GM21367 (cell line): ENCODE measurements at regions not wholly inside any gene's neighbourhood (a gene's known extent, or its start where the extent isn't known, plus 50 kb on each side); places are given as distances from the start of the nearest gene placed in this dataset.

Experiments used
- ATAC-seq: cut with Tn5 transposase; IDR thresholded peaks from one replicate; pipeline ENCODE4 v1.9.1; 2021; ENCODE audit not compliant: unreplicated experiment

DNA sequence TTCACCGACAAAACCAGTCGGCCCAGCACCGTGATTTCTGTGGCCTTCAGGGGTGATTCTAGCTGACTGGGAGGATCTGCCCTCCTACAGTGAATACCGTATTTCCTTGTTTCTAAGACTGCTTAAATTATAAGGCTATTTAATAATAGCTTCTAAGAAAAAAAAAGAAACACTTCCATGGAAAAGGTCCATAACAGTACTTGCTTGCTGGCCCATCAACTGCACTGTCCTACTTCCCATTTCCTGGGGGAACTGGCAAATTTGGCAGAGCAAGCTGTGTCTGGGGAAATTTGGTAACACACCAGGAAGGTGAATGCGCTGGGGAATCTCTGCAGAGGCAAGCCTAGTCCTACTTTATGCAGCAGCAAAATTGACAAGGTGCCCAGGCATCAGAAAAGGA, 214.0 kb downstream of the ZNF326 start:
- ATAC-seq = no peak

DNA sequence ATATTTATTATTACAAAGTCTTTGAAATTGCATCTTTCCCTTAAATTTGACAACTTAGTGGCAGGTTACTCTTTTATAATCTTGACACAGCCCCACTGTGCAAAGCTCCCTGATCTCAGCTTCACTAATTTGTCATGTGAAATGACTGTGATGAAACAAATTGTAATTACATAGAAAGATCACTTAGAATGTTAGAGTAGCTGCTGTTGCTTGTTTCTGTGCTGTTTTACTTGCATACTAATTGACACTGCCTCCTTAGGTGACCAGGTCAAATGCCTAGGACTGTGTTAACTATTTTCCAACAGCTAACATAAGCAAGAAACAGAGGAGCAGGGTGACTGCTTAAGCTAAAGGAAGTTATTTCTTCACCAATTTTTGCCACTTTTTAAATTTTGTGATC, 211.3 kb downstream of the ZNF326 start:
- no peak for ATAC-seq

DNA sequence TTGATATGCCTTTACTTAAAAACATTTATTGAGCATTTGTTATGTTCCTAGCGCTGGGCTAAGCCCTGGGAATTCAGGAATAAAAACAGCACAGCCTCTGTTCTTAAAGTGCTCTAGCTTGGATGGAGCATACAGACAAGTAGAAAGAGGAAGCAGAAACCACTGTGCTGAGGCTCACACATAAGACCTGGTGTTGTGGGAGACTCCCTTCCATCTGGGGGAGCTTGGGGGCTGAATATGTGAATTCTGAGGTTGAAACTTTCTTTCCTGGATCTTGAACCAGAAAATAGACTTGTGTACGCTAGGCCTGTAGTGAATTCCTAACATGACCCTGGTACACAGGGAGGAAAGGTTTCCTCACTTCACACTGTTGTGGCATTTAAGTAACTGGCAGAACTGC, 209.9 kb downstream of the ZNF326 start:
- no peak for ATAC-seq

DNA sequence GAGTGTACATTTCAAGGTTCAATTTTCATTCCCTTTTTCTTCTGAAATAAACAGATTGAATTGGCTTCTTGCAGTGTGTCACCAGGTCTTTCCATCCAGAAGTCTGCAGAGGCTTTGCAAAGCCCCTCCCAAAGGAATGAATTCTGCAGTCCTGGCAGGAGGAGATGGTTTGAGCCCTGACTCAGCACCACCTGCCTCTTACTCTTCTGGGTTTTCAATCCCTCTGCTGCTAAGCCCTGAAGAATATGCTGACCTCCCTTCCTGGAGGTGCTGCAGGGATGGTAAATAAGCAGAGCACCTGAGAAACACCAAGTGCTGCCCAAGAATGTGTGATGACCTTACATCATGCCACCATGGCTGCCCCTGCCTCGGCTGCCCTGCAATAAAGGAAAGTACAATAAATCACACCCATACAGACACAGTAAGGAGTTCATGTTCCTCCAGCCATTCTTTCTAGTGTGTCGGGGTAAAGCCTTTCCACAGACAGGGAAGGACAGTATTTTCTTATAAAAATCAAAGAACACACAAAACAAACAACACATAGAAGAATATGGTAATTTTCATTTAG, 209.2 kb downstream of the ZNF326 start:
- no peak for ATAC-seq

DNA sequence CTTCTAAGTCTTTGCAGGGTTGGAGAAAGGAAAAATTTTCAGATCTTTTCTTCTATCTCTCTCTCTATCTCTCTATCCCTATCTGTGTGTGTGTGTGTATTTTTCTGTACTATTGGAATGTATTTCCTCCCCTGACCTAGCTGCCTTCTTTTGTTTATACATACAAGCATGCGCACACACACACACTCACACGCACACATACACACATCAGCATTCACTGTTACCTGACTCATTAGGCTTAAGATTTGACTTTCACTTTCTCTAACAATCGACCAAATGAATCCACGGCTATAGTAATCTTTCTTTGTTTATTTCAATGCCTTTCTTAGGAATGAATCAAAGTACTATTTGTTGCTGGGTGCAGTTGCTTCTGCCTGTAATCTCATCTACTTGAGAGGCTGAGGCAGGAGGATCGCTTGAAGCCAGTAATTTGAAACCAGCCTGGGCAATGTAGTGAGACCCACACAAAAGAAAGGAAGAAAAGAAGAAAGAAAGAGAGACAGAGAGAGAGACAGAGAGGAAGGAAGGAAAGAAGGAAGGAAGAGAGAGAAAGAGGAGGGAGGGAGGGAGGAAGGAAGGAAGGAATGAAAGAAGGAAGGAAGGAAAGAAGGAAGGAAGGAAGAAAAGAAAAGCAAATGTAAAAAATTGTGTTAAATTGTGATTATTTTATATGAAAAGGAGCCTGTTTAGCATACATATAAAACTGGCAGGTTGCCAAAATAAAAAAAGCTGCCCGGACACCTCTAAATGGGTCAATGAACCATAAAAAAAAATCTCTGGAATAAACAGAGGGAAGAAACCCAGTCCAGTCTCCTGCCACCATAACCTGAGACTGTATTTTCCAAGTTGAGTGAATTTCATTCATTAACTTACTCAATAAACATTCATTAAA, 206.8 kb downstream of the ZNF326 start:
- no peak for ATAC-seq

DNA sequence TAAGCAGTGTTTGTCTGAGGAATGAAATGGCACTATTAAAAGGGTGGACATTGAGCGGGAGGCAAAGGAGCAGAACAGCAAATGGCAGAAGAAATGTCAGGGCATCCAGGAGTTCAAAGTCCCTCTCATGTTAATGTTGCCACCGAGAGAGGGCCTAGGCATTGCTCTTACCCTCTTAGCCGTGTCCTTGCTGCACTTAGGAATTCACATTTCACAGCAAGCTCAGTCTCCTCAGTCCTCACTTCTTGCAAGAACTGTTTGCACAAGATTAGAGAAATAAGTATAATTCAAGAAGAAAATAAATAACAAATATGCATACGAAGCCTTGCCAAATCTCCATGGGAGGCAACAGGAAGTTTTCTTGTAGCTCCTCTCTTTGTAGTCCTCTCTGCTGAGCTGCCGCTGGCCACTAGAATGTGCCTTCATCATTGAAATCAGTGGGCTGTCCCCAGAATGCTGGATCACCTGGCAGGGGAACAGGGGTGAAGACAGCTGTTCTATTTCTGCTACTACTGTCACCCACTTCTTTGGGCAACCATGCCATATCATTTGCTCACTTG, 205.8 kb downstream of the ZNF326 start:
- ATAC-seq = no peak

DNA sequence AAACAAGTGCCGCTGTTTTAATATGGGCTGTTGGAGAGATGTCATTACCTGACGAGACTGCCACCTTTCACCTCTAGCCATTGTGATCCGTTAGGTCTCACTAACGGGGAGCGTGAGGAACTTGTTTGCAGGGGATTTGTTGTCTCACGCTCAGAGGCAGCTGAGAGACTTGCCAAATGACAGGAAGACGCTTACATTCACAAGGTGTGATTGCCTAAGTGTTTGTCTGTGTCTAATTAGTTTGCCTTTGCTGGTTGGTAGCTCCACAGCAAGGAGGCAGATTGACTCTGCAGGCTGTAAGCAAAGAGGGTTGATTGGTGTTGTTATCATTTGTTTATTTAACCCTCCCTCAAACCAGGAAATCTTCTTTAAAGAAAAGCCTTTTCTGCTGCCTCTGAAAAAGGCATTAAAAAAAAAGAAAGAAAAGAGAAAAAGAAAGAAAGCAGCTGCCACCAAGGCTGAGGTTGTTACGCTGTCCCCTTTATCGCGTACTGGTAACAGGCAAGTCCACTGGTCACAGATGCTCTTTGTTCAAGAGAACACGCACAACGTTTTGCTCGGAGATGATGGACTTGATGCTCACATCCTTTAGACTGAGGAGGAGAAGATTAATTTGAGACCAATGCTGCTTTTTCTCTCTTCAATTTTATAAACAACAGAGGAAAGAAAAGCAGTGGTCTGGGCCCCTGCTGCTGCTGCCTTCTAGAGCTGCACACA, 203.9 kb downstream of the ZNF326 start:
- ATAC-seq = no peak

DNA sequence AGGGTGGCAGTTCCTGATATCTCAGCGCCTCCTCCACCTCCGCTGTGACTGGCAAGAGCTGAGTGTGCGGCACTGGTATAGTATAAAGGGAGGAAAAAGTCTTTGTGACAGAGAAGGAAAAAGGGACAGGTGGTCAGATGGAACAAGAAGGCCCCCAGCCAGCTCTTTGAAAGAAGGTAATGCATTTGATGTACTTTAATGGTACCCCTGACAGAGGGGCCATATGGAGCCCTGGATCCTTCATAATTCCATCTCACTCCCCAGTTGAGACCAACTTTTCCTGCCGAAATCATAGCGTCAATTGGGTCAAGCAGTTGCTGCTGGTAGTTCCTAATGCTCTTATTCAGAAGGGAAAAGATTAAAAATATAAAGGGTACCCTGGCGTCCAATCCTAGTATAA, 198.2 kb downstream of the ZNF326 start:
- ATAC-seq = no peak

DNA sequence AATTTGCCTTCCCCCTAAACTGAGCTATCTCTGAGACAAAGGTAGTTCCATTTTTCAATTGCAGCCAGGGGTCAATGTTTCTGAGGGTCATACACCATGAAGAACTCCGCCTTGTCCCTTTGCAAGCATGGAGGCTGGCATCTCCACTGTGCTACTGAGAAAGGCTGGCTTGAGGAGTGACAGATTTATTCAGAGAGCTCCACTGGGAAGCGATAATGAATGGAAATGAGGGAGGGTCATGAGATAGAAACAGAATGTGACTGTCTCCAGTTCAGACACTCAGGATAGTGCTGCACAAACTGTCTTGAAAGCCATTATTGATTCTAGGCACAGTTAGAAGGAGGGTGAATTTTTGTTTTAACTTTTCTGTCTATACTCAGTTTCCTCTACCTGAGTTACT, 197.5 kb downstream of the ZNF326 start:
- no peak for ATAC-seq

DNA sequence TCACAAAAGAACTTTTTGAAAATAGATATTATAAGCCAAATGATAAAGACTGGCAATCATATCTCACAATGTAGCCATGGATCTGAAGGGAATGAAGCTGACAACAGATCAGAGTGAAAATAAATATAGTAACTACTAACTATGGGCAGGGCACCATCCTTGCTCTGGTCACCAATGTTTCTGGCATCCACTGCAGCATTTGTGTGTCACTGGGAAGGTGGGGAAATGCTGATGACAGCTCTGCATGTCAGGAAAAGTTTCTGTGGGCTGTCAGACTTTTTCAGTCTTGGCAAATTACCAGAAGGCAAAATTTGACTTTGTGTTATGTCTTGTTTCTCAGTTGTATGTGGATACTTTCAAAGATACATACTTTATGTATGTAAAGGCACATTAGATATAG, 195.6 kb downstream of the ZNF326 start:
- no peak for ATAC-seq

DNA sequence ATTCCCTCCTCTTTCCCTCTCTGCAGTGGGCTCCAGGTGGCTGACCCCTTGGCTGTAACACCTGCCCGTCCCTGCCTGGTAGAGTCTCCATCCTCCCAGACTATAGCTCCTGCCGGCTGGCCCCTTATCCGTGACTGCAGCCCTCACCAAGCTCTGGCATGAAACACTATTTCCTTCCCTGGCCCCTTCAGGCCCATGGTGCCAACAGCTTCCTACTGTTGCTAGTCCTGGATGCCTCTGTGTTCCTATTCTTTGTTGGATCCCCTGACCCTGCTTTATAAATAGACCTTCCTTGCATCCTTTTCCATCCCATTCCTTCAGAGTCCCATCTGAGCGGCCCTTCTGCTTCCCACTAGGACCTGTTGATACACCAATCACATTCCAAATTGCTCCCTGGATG, 195.0 kb downstream of the ZNF326 start:
- ATAC-seq = no peak

DNA sequence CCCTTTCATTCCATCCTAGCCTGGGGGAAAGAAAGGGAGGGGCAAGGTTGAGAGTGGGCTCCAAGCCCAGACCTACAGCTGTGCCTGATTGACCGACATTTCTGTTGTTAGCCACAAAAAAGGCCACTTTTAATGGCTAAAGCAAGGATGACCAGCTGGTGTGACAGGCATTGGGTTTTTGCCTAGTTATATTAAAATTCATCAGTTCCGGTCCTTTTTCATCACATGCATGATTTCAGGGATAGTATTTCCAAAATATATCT, 192.3 kb downstream of the ZNF326 start:
- no peak for ATAC-seq

DNA sequence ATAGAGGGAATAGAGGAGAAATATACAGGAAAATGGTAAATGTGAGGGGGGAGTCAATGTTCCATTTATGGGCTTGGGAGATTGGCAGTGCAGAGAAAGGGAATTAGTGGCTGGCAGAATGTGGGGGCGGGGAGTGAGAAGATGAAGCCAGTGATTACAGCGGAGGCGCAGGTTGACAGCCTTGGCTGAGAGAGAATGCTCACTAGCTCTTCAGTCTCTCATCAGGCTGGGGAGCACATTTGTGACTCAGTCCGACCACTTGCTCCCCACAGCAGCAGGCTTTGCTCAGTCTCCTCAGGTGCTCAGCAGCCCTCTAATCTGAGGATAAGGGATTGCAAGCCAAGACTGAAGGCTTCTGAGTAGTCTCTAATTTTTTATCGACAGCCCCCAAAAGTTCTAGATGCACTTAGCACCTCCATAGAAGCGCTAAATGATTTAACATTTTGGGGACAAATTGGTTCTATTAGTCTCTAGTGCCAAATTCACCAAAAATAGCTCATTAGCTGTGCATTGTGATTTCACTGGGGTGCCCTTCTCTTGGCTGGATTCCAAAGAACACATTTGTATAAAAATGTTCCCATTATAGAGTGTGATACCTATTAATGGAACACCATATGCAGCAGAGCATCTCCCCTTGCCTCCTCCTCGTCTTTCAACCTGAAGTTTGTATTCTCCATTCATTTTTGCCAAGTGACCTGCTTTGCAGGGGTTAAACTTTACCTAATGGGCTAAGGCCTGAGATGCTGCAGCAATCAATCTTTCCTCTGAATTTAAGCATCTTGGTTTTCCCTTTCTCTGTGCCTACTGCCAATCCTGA, 191.8 kb downstream of the ZNF326 start:
- ATAC-seq = no peak

DNA sequence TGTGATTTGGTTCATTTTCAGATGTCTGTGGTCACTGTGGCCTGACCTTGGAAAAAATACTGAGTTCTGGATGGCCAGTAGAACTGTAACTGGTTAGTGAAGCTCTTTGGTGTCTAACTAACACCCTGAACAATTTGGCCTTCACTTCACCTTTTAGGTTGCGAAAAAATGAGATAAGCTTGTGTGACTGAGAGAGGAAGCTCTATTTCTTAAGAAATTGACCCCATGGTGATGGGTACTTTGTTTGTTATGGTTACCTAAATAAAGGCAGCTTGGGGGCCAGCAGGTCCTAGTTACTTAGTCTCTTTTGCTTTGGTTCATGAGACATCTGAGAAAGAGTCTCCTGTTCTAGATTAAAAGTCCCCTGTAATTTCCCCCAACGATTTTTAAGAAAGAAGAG, 181.6 kb downstream of the ZNF326 start:
- no peak for ATAC-seq

DNA sequence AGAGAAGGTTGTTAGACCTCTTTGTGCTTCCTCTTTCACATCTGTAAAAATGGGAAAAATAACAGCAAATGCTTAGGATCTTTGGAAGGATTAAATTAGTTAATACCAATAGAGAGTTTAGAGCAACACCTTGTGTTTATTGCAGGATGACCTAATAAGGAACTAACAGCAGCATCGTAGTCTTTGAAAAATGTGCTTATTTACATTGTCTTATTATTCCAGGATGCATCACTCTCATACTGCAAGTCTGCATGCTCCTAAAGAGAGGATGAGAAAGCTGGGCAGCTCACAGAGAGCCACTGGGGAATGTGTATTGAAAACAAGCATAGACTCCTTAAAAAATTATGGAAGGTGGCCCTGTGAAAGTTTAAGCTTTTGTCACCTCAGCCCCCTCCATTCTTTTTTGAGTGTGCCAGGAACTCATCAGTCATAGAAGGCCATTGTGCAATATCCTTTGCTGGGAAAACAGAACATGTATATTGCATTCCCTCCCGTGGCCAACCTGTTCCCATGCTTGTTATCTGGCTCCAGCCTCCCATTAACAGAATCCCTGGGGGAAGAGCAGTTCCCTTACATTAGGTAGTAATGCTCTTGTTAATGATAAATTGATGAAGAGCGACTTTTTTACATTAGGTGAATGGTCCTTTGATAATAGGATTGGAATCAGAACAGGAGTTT, 180.7 kb downstream of the ZNF326 start:
- no peak for ATAC-seq

DNA sequence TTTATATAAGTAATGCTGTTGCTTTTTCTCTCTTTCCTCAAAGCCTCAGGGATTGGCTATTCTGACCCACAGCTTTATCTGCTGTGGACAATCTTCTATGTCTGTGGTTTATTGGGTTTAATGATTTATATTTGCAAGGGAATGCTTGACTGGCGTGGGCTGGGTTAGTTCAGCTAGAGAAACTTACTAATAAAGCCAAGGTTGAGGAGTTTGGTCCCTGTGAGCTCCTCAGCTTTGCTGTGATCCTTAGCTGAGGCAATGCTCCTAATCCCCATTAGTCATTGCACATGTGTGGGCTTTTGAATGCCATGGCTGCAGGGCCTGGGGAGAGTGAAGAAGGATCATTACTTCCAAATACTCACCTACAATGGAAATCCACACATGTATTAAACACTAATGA, 179.3 kb downstream of the ZNF326 start:
- ATAC-seq = no peak

DNA sequence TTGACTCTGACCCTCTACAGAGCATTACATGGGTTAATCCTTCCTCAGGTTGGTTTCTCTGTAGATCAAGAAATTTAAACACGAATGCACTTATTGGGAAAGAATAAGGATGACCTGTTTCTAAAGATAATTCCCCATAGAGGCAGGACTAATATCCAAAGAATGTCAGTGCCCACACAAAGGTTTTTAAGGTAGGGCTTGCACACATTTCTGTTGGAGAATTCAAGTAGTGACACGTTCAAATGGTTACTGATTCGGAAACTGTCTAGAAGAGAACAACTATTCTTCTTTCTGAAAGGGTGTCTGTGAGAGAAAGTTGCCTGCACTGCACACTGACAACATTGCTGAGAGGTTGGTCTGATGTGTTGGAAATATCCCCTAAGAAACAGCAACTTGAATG, 167.3 kb downstream of the ZNF326 start:
- ATAC-seq = no peak

DNA sequence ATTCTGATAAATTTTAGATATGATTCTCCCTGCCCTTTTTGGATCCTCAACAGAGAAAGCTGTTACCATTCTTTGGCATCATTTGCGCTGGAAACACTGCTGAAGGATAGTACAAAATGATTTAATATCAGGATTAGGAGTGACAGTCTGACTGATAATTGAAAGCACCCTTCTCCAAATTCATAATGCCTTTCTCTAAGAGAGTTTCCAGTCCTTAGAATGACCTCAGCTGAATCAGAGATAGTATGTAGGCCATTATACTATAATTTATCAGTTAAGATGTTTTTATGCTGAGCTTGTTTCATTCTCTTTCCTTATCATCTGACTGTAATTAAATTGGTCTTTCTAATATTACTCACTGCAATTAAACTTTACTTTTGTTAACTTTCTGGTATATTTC, 166.7 kb downstream of the ZNF326 start:
- no peak for ATAC-seq

DNA sequence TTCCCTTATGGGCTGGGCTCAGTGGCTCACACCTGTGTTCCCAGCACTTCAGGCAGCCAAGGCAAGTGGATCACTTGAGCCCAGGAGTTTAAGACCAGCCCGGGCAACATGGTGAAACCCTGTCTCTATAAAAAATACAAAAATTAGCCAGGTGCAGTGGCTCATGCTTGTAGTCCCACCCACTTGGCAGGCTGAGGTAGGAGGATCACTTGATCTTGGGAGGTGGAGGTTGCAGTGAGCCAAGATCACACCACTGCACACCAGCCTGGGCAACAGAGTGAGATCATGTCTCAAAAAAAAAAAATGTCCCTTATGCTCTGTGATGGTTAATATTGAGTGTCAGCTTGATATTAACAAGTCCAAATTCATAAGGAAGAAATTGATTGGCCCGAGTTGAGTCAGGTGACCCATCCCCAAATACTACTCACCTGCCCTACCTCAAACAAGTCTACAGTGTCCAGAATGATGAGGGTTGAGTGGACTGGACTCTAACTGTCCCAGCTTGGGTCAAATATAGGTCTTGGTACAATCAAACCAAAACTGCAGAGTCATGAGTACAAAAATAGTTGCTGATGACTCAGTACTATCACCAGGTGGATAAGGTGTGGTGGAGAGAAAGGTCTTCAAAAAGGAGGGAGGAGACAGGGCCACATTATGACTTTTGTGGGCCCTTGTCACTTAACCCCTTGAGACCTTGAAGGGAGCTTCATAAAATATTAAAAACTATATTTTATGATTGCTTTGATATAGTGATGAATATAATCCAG, 161.0 kb downstream of the ZNF326 start:
- ATAC-seq = no peak

DNA sequence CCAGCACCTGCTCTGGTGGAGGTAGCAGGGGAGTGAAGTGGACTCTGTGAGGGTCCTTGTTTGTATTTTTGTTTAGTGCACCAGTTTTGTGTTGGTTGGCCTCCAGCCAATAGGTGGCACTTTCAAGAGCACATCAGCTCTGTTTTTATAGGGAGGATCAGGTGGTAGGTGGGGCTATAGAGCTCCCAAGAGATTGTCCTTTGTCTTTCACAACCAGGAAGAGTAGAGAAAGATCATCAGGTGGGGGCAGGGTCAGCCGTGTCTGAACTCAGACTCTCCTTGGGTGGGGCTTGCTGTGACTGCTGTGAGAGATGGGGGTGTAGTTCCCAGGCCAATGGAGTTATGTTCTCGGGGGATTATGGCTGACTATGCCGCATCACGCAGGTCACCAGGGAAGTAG, 159.8 kb downstream of the ZNF326 start:
- no peak for ATAC-seq
